Duodenal mucosa (tissue), 2 donors: ENCODE measurements at regions not wholly inside any gene's neighbourhood (a gene's known extent, or its start where the extent isn't known, plus 50 kb on each side); places are given as distances from the start of the nearest gene placed in this dataset.

Experiments used
- H3K27ac ChIP-seq: one replicate; pipeline ENCODE4 v1.7.0; 2013; ENCODE audit warnings: low read depth, low read length
- H3K27me3 ChIP-seq, 2 donors: one replicate each; pipeline ENCODE4 v1.7.0; 2013; ENCODE audit warnings: low read length in 2 of 2, control low read depth in 1 of 2; ENCODE audit not compliant: insufficient read depth in 2 of 2, control insufficient read depth in 1 of 2
- H3K36me3 ChIP-seq, 2 donors: one replicate each; pipeline ENCODE4 v1.7.0; 2013; ENCODE audit warnings: low read length in 2 of 2, control low read depth in 1 of 2; ENCODE audit not compliant: insufficient read depth in 2 of 2, control insufficient read depth in 1 of 2
- H3K4me1 ChIP-seq, 2 donors: one replicate each; pipeline ENCODE4 v1.7.0; 2013; ENCODE audit warnings: low read length in 2 of 2, control low read depth in 1 of 2; ENCODE audit not compliant: insufficient read depth in 2 of 2, control insufficient read depth in 1 of 2
- H3K4me3 ChIP-seq, 2 donors: one replicate each; pipeline ENCODE4 v1.7.0; 2013; ENCODE audit warnings: low read length in 2 of 2, low read depth in 1 of 2
- H3K9ac ChIP-seq, 2 donors: one replicate each; pipeline ENCODE4 v1.7.0; 2013; ENCODE audit warnings: low read length in 2 of 2, low read depth in 1 of 2
- H3K9me3 ChIP-seq, 2 donors: one replicate each; pipeline ENCODE4 v1.7.0; 2013; ENCODE audit warnings: low read length in 2 of 2, control low read depth in 1 of 2; ENCODE audit not compliant: control insufficient read depth in 1 of 2

GRCh38 chr6:81633391-81633790 lies 119.1 kb downstream of the TENT5A start:
- Histone ChIP-seq H3K27ac (no peak overlapping the region), H3K36me3 (no peaks in the 10 kb centered on the region), H3K9ac (no peak overlapping the region), H3K4me3 (no peak overlapping the region), H3K9me3 (peaks cover 0 to 6% of the 10 kb centered on the region in 2 donors), H3K27me3 (no peaks in the 10 kb centered on the region), H3K4me1 (no peaks in the 10 kb centered on the region)

- no peaks in the 10 kb centered on the region for H3K27me3 ChIP-seq
- H3K4me3 ChIP-seq = no peak overlapping the region
- H3K9ac ChIP-seq = no peak overlapping the region
- H3K36me3 ChIP-seq = no peaks in the 10 kb centered on the region
- peaks cover 0 to 6% of the 10 kb centered on the region in 2 donors for H3K9me3 ChIP-seq
- H3K4me1 ChIP-seq = no peaks in the 10 kb centered on the region
- no peak overlapping the region for H3K27ac ChIP-seq
Observed at GRCh38 chr6:81630719-81631118, 121.8 kb downstream of the TENT5A start.

DNA sequence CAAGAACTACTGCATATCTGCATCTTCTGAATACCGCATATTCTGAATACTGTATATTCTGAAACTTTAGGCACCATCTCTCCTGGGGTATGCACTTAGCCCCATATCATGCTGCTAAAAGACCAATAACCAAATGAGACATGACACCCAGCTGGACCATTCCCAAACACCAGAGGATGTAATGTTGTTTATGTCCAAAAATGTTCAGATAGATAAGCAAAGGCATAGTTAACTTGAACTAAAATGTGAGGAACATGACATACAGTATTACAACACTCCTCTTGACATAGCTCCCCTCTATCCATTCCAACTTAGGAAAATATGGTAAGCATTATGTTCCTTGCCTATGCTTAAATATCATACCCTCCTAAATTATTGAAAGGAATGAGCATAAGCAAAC lies 127.3 kb downstream of the TENT5A start:
- Histone ChIP-seq H3K27ac (no peak overlapping the region), H3K4me3 (no peak overlapping the region), H3K9me3 (no peaks in the 10 kb centered on the region), H3K4me1 (no peaks in the 10 kb centered on the region), H3K9ac (no peak overlapping the region), H3K36me3 (no peaks in the 10 kb centered on the region), H3K27me3 (no peaks in the 10 kb centered on the region)

DNA sequence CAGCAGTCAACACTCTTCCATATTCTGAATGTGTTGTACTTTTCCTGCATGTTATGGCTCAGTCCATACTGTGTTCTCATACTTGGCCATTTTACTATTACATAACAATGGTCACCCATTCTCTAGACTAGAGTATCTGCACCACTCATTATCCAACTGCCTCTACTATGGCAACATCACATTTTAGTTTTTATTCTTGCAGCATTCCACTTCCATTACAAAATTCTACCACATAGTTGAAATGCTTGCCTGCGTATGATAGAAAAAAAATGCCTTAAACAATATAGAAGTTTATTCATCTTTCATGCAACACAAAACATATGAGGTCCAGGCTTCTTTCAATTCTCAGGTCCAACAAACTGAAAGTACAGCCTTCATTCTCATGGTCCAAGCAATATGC lies 128.0 kb downstream of the TENT5A start:
- H3K27me3 ChIP-seq = no peaks in the 10 kb centered on the region
- no peak overlapping the region for H3K4me3 ChIP-seq
- no peaks in the 10 kb centered on the region for H3K9me3 ChIP-seq
- no peak overlapping the region for H3K27ac ChIP-seq
- no peak overlapping the region for H3K9ac ChIP-seq
- H3K4me1 ChIP-seq = no peaks in the 10 kb centered on the region
- no peaks in the 10 kb centered on the region for H3K36me3 ChIP-seq

- no peaks in the 10 kb centered on the region for H3K27me3 ChIP-seq
- no peaks in the 10 kb centered on the region for H3K9me3 ChIP-seq
- no peak overlapping the region for H3K4me3 ChIP-seq
- no peaks in the 10 kb centered on the region for H3K36me3 ChIP-seq
- H3K9ac ChIP-seq = no peak overlapping the region
- H3K4me1 ChIP-seq = no peaks in the 10 kb centered on the region
- no peak overlapping the region for H3K27ac ChIP-seq
Observed at GRCh38 chr6:81623106-81623759, 129.2 kb downstream of the TENT5A start.

- Histone ChIP-seq H3K9ac (no peak overlapping the region), H3K27me3 (no peaks in the 10 kb centered on the region), H3K36me3 (no peaks in the 10 kb centered on the region), H3K27ac (no peak overlapping the region), H3K4me3 (no peak overlapping the region), H3K9me3 (no peaks in the 10 kb centered on the region), H3K4me1 (no peaks in the 10 kb centered on the region)
Observed at GRCh38 chr6:81621816-81622395, 130.6 kb downstream of the TENT5A start.

DNA sequence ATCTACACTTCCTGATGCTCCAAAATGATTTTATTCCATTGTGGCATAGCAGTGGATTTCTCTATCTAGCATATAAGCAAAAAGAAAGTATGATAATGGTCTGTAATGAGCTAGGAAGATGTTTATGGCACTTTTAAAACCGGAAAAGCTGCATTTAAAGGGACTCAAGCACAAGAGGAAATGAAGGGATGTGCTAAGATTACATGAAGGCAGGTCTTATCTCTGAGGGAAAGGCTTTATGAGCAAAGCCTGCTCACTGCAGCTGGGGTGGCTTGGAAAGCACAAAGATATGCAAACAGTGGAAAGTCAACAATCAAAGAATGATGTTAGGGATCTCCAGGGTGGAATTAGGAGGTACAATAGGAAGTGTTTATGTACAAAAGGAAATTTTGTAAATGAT lies 138.2 kb downstream of the TENT5A start:
- Histone ChIP-seq H3K4me1 (peaks cover 0 to 4% of the 10 kb centered on the region in 2 donors), H3K36me3 (no peaks in the 10 kb centered on the region), H3K9ac (no peak overlapping the region), H3K4me3 (no peak overlapping the region), H3K27ac (no peak overlapping the region), H3K27me3 (no peaks in the 10 kb centered on the region), H3K9me3 (no peaks in the 10 kb centered on the region)

- no peaks in the 10 kb centered on the region for H3K36me3 ChIP-seq
- H3K27me3 ChIP-seq = no peaks in the 10 kb centered on the region
- H3K9me3 ChIP-seq = no peaks in the 10 kb centered on the region
- H3K9ac ChIP-seq = no peak overlapping the region
- H3K4me3 ChIP-seq = no peak overlapping the region
- peaks cover 0 to 4% of the 10 kb centered on the region in 2 donors for H3K4me1 ChIP-seq
- no peak overlapping the region for H3K27ac ChIP-seq
Observed at GRCh38 chr6:81613606-81614005, 138.9 kb downstream of the TENT5A start.

DNA sequence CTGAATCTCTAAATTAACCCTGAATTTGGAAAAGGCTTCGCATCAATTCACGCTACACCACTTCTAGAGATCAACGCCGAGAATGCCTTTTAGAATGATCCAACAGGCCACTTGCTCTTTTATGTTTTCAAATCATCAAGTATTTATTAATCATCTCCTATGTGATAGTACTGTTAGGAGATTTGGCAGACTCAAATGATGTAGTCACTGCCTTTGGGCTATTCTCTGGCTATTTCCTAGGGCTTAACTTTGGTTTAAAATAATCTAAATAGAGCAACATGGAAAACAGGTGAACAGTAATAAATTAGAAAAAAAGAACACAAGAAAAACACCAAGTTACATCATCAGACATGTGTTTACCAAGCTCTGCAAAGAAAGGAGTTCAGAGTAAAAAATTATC lies 140.3 kb downstream of the TENT5A start:
- Histone ChIP-seq H3K9me3 (no peaks in the 10 kb centered on the region), H3K4me3 (no peak overlapping the region), H3K9ac (no peak overlapping the region), H3K4me1 (peaks cover 0 to 4% of the 10 kb centered on the region in 2 donors), H3K27me3 (no peaks in the 10 kb centered on the region), H3K27ac (no peak overlapping the region), H3K36me3 (no peaks in the 10 kb centered on the region)

DNA sequence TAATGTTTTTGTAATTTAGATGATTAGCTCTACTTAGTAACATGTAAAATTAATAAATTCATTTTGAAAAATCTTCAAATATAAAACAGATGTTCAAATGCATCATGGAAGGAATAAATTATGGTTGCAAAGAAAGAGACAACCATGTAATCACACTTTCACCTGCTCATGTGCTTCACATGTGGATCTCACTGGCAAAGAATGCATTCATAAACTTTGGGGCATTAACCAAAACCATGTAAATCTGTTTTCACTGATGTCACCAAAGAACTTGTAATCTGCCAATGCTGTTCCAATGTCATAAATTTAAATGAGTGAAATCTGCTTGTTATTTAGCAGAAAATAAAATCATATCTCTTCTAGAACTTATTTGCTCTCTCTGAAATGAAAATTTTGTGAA lies 142.7 kb downstream of the TENT5A start:
- H3K4me3 ChIP-seq = no peak overlapping the region
- H3K27me3 ChIP-seq = no peaks in the 10 kb centered on the region
- H3K9ac ChIP-seq = no peak overlapping the region

More for the DNA sequence above, 142.7 kb downstream of the TENT5A start:
- H3K4me1 ChIP-seq = peaks cover 0 to 4% of the 10 kb centered on the region in 2 donors
- no peak overlapping the region for H3K27ac ChIP-seq
- no peaks in the 10 kb centered on the region for H3K9me3 ChIP-seq
- H3K36me3 ChIP-seq = no peaks in the 10 kb centered on the region
